Hepatocyte (in vitro differentiated cells): ENCODE measurements at regions not wholly inside any gene's neighbourhood (a gene's known extent, or its start where the extent isn't known, plus 50 kb on each side); places are given as distances from the start of the nearest gene placed in this dataset.
A peak's percentile ranks its signal among the peaks of the same experiment; 100 is the strongest.

Experiments used
- DNase-seq: peaks from one replicate; pipeline ENCODE4 v3.0.0-alpha.2; 2016; ENCODE audit warnings: low spot score
- H2AFZ ChIP-seq: fragments of 200-600 bp; sonication (generic); 2 replicates; pipeline ENCODE4 v1.6.0; 2016; ENCODE audit warnings: antibody characterized with exemption, mild to moderate bottlenecking
- H3K27ac ChIP-seq: fragments of 200-600 bp; sonication (generic); 2 replicates; pipeline ENCODE4 v1.5.1; 2016; ENCODE audit warnings: mild to moderate bottlenecking
- H3K27me3 ChIP-seq: fragments of 200-600 bp; sonication (generic); 2 replicates; pipeline ENCODE4 v1.6.1; 2016
- H3K36me3 ChIP-seq: fragments of 200-600 bp; sonication (generic); replicated peaks from 2 replicates; pipeline ENCODE4 v1.5.1; 2016; ENCODE audit warnings: low read depth; ENCODE audit not compliant: insufficient read depth
- H3K4me1 ChIP-seq: fragments of 200-600 bp; sonication (generic); 2 replicates; pipeline ENCODE4 v1.5.1; 2016; ENCODE audit warnings: mild to moderate bottlenecking, moderate library complexity; ENCODE audit not compliant: insufficient read depth
- H3K4me2 ChIP-seq: fragments of 200-600 bp; sonication (generic); 2 replicates; pipeline ENCODE4 v1.6.0; 2016
- H3K4me3 ChIP-seq: fragments of 200-600 bp; sonication (generic); 2 replicates; pipeline ENCODE4 v1.5.1; 2016; ENCODE audit warnings: mild to moderate bottlenecking
- H3K79me2 ChIP-seq: fragments of 200-600 bp; sonication (generic); 2 replicates; pipeline ENCODE4 v1.6.0; 2017; ENCODE audit warnings: mild to moderate bottlenecking
- H3K9me2 ChIP-seq: fragments of 200-600 bp; sonication (generic); replicated peaks from 2 replicates; pipeline ENCODE4 v1.6.0; 2017; ENCODE audit warnings: mild to moderate bottlenecking; ENCODE audit not compliant: insufficient read depth
- H3K9me3 ChIP-seq: fragments of 200-600 bp; sonication (generic); 2 replicates; pipeline ENCODE4 v1.5.1; 2016; ENCODE audit warnings: low read depth, mild to moderate bottlenecking
- H4K20me1 ChIP-seq: fragments of 200-600 bp; sonication (generic); 2 replicates; pipeline ENCODE4 v1.6.0; 2016; ENCODE audit warnings: mild to moderate bottlenecking; ENCODE audit not compliant: insufficient read depth, poor library complexity, severe bottlenecking
- CTCF ChIP-seq: fragments of 200-600 bp; sonication (generic); IDR thresholded peaks from 2 replicates; pipeline ENCODE4 v1.5.1; 2016; ENCODE audit warnings: antibody characterized with exemption, mild to moderate bottlenecking; ENCODE audit not compliant: poor library complexity
- EZH2 ChIP-seq: fragments of 200-600 bp; sonication (generic); IDR thresholded peaks from 2 replicates; pipeline ENCODE4 v1.6.1; 2016; ENCODE audit warnings: antibody characterized with exemption, mild to moderate bottlenecking, borderline replicate concordance
- EZH2phosphoT487 ChIP-seq: fragments of 200-600 bp; sonication (generic); IDR thresholded peaks from one replicate; pipeline ENCODE4 v1.6.1; 2018; ENCODE audit warnings: antibody characterized with exemption, mild to moderate bottlenecking, low read depth, moderate library complexity; ENCODE audit not compliant: unreplicated experiment, severe bottlenecking
- WGBS: methylation state at CpG from one replicate; pipeline ENCODE4 v1.1.6; 2016; ENCODE audit warnings: low lambda C conversion rate; ENCODE audit errors: missing lambda C conversion rate; 5-methylcytosine and 5-hydroxymethylcytosine counted together

DNA sequence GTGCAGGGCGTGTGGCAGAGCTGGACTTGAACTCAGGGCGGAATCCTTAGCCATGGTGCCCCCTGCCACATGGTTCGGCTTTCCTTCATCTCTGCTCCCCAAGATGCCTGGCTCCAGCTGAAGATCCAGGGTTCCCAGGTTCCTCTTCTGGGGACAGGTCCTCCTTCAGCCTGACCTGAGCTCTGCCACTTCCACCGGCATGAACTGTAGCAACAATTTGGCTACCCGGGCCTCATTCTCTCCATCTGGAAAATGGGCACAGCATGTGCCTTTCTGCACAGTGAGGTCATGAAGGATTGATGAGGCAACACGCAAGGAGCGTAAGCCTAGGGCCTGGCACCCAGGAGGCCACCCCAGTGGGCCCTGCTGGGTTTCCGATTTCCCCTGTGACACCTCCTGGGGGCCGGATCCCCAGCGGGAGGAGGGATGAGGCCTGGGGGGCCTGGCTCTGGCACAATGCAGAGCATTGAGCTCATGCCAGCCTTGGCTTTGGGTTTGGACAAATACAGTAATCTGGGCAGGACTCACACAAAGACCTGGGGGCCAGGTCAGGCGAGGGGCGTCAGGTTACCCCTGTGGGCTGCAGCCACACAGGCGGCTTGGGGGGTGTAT, 74.0 kb downstream of the CEBPB start:
- Histone ChIP-seq H4K20me1 (no peaks in the 10 kb centered on the region), H2AFZ (no peak overlapping the region), H3K4me2 (no peak overlapping the region), H3K79me2 (no peaks in the 10 kb centered on the region), H3K36me3 (no peaks in the 10 kb centered on the region), H3K27me3 (no peaks in the 10 kb centered on the region), H3K27ac (no peak overlapping the region), H3K9me3 (no peaks in the 10 kb centered on the region), H3K4me1 (peaks cover 6% of the 10 kb centered on the region), H3K9me2 (no peaks in the 10 kb centered on the region), H3K4me3 (no peak overlapping the region)
- 97% methylated on average over 13 of the region's 13 CpGs for WGBS
- TF ChIP-seq EZH2 (no peak), CTCF (no peak), EZH2phosphoT487 (no peak)
- no peak for DNase-seq

- no peaks in the 10 kb centered on the region for H3K36me3 ChIP-seq
- no peaks in the 10 kb centered on the region for H3K27me3 ChIP-seq
- H3K9me2 ChIP-seq: no peaks in the 10 kb centered on the region
- no peaks in the 10 kb centered on the region for H3K9me3 ChIP-seq
- 97% methylated on average over 12 of the region's 12 CpGs for WGBS
- no peaks in the 10 kb centered on the region for H3K79me2 ChIP-seq
- H4K20me1 ChIP-seq: no peaks in the 10 kb centered on the region
- peaks cover 6% of the 10 kb centered on the region for H3K4me1 ChIP-seq
- H3K4me2 ChIP-seq: no peak overlapping the region
- H3K27ac ChIP-seq: no peak overlapping the region
- H3K4me3 ChIP-seq: no peak overlapping the region
- no peak overlapping the region for H2AFZ ChIP-seq
- no peak for DNase-seq
- TF ChIP-seq EZH2 (no peak), EZH2phosphoT487 (no peak), CTCF (no peak)
Measured at GRCh38 chr20:50265245-50265946, 74.8 kb downstream of the CEBPB start.

- Histone ChIP-seq H3K4me1 (peaks cover 6% of the 10 kb centered on the region), H4K20me1 (no peaks in the 10 kb centered on the region), H3K27ac (peak overlapping the region; percentile 34), H3K9me2 (no peaks in the 10 kb centered on the region), H3K27me3 (no peaks in the 10 kb centered on the region), H2AFZ (no peak overlapping the region), H3K36me3 (no peaks in the 10 kb centered on the region), H3K9me3 (no peaks in the 10 kb centered on the region), H3K4me3 (no peak overlapping the region), H3K4me2 (no peak overlapping the region), H3K79me2 (no peaks in the 10 kb centered on the region)
- TF ChIP-seq EZH2: no peak
- TF ChIP-seq CTCF: no peak
- TF ChIP-seq EZH2phosphoT487: no peak
- DNase-seq: no peak
- WGBS: 92% methylated on average over 10 of the region's 10 CpGs
Measured at GRCh38 chr20:50266293-50267040, 75.8 kb downstream of the CEBPB start.
